HG02970 (cell line): ENCODE measurements at regions not wholly inside any gene's neighbourhood (a gene's known extent, or its start where the extent isn't known, plus 50 kb on each side); places are given as distances from the start of the nearest gene placed in this dataset.
"Not testable (repeated sequence)": the region's sequence is repeated elsewhere in the genome, so short reads cannot be mapped to it uniquely, and the experiment has no call there.

ENCODE experiments used
- ATAC-seq: cut with Tn5 transposase; IDR thresholded peaks from one replicate; pipeline ENCODE4 v1.9.1; 2021; ENCODE audit warnings: mild to moderate bottlenecking, moderate library complexity, moderate number of reproducible peaks; ENCODE audit not compliant: unreplicated experiment, low FRiP score

- no peak for ATAC-seq
Measured at GRCh38 chr11:79648766-79649520, 208.1 kb upstream of the TENM4 start.

- no peak for ATAC-seq
Measured at GRCh38 chr11:79637219-79637618, 196.4 kb upstream of the TENM4 start.

DNA sequence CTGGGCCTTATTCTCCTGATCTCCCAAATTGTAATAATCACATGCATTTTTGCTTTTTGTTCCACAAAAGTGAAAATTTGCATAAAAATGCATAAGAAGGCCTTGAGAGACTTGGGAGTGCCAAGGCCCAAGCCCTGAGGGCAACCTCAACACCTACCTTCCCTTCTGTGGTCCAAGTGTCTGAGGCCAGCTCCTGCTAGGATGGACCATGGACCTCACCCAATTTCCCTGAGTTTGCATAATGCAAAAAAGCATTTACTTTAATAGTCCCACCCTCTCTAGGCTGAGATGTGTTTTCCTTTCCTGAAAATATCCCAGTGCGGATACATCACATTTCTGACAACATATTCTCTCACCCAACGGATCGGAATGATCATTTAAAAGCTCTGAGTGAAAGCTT is 194.1 kb upstream of the TENM4 start:
- no peak for ATAC-seq

- ATAC-seq: no peak
Measured at GRCh38 chr11:79627281-79627680, 186.5 kb upstream of the TENM4 start.

GRCh38 chr11:79626135-79627075 is 185.6 kb upstream of the TENM4 start:
- ATAC-seq: no peak

- ATAC-seq: no peak
Measured at GRCh38 chr11:79623375-79623774, 182.5 kb upstream of the TENM4 start.

DNA sequence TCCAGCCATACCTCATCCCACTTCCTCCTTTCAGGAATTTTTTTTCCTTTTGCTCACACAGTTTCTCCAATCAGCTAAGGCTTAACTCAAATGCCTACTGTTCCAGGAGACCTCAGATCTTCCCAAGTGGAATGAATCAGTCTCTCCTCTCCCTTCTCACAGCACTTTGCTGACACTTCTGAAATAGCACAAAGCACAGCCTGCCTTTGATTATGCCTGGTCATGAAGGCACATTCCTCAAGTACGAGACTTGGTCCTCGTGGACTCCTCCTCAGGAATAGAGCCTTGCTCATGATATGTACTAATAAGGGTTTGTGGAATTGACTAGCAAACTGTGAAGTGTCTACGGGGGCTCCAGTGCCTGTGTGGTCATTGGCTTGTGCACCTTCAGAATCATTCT is 176.7 kb upstream of the TENM4 start:
- no peak for ATAC-seq

- no peak for ATAC-seq
Measured at GRCh38 chr11:79616392-79616851, 175.6 kb upstream of the TENM4 start.

DNA sequence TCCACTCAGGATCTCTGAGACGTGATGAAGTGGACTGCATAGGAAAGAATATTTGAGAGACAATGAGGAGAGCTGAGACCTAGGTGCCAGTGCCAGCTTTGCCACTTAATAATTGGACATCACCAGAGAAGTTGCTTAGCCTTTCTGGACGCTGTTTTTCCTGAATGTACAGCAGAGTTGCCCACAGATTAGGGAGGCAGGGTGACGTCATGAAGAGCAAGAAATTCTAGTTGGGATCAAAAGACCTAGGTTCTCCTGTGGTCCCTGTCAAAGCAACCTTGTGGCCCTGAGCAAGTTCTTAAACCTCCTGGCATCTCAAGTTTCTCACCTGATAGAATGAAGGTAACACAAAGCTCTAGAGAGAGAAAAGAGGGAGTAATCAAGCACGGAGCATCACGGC is 174.6 kb upstream of the TENM4 start:
- no peak for ATAC-seq

DNA sequence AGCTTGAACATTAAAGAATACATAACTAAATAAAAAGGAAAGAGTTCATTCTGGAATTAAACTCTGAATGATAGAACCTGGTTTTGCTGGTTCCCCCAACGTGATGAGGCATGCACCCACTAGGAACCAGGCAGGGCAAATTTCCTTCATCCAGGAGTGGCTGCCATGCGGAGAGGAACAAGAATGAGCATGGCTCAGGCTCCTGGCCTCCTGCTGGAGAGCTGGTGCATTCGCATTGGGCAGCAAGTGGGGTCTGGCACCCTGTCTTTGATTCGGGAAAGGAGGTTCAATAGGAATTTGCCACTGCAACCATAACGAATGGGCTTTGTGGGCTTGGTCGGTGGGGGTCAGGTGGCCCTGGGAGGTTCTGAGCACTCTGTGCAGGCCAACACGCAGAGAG is 169.8 kb upstream of the TENM4 start:
- no peak for ATAC-seq

GRCh38 chr11:79610139-79610538 is 169.3 kb upstream of the TENM4 start:
- no peak for ATAC-seq

DNA sequence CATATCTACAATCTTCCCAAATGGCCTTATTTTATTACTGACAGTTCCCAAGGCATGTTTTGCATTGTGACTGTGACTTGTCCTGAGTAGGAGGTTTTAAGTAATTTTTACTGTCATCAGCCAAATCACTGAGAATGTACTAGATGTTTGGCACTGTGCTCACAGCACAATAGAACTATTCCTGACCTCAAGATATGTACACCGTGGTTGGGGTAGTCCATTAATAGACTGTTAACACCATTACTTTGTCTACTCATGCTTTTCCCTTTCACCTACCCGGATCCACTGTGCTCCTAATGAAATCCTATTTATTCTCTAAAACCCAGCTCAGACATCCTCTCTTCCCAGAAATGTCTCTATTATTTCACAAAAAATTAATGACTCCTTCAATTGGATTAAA is 168.7 kb upstream of the TENM4 start:
- no peak for ATAC-seq

GRCh38 chr11:79606461-79606860 is 165.6 kb upstream of the TENM4 start:
- ATAC-seq: not testable (repeated sequence)

GRCh38 chr11:79600711-79601110 is 159.9 kb upstream of the TENM4 start:
- ATAC-seq: no peak

DNA sequence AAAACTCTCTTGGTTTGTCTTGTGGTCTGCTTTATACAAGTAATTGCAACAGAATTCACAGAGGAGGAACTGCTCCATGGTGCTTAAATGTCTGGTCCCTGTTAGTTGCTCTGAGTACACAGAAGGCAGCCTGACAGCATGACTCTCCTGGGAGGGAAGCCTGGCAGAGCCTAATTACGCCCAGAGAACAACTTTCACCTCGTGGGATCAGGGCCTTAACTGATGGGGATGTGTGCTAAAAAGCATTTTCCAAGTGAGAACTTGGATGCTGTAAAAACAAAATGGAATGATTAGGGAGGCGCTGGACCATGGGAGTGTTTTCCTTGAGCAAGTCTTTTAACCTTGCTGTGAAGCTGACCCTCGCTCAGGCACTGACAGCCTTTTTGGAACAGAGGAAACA is 154.0 kb upstream of the TENM4 start:
- ATAC-seq: no peak

DNA sequence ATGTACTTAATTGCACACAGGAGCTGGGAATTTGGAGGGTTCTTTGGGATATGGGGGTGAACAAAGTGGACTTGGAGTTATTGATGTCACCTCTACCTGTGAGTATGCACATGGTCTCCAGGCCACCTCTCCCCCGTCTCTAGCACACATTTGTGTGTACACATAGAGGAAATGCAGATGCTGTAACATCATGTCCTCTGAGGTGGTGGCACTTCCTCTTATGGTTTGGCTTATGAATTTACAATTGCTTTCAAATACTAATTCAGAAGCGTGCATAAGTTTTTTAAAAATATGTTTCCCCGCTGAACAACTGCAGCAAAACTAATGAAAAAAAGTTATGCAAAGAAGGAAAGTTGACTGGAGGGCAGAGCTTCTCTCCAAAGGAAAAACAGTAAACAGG is 152.0 kb upstream of the TENM4 start:
- ATAC-seq: no peak

DNA sequence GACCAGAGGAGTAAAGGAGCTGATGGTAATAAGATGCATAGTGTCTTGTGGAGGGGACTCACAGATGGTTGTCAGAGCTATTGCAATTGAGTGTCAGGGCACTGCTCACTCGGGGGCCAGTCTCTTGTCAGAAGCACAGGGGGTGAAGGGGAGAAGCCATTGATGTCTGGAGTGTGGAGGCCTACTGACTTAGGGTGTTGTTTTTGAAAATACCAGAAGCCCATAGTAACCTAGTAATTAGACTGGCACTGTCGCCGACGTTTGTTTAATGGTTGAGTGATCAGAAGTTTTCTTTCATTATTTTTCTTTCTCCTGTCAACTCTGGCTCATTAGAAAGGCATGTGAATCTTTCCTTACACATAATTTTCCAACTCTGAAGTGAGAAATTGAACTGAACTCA is 151.6 kb upstream of the TENM4 start:
- ATAC-seq: no peak

DNA sequence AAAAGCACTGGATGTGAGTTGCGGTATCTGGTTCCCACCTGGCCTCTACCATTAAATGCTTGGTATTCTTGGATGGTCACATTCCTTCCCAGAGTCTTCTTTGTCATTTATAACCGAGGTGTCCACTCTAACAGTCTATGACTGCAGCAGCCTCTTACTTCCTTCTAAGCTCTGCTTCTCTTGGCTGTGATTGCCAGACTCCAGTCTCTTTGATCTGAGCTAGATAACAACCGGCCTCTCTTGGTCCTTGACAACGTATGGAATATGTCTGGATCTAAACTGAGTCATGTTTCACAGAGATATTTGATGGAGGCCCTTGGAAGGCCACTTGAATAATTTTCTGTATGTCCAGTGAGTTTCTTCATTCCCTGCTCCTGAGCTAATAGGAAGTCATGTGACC is 141.6 kb upstream of the TENM4 start:
- no peak for ATAC-seq

DNA sequence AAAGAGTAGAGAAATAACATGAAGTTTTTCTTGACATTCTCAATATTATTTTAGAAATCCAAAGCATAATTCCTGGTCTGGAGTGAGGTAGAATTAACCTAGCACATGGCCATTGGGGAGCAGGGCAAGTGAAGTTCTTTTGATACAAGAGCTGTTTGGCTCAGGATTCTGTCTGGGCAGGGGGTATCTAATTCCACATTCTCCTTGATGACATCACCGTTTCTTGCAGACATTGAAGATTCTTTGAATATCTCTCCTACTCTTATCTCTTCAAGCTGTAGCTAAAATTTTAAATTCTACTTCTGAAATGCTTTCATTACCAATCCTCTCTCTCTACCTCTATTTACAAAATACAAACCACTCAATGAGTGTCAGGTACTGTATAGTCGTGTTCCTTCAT is 138.2 kb upstream of the TENM4 start:
- no peak for ATAC-seq

DNA sequence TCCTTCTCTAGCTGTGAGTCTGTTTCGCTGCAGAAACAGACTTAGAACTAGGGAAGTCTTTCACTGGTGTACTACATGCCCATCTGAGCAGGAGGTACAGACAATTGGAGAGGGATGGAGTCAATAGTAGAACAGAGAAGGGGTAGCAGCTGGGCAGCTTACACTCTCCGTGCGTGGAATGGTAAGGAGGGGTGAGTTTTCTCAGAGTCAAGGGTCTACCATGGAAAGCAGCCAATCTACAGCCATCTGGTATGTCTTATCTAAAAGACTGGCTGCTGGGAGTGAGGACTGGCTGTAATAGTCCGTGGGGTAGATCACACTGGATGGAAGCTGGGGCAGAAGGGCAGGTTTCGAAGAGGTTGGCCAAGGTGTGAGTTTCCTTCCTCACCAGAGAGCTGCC is 137.3 kb upstream of the TENM4 start:
- no peak for ATAC-seq

GRCh38 chr11:79575701-79576100 is 134.9 kb upstream of the TENM4 start:
- no peak for ATAC-seq

DNA sequence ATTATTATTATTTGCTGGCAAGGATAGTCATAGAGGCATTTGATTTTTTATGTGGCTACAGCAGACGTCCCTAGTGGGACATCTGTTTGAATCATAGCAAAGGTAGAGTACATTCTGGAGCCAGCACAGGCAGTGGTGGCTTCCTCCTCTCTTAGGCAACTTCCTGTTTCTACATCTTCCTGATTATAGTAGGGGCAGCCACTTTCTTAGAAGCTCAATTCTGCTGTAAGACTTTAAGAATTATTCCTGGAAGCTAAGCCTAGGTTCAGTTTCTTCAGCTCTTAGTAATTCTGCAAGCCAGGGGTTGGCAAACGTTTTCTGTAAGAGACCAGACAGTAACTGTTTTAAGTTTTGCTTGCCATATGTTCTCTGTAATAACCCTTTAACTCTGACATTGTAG is 129.3 kb upstream of the TENM4 start:
- ATAC-seq: no peak
